MM.1S (cell line): ENCODE measurements at regions not wholly inside any gene's neighbourhood (a gene's known extent, or its start where the extent isn't known, plus 50 kb on each side); places are given as distances from the start of the nearest gene placed in this dataset.

ENCODE experiments used
- DNase-seq: peaks from one replicate; pipeline ENCODE4 v3.0.0-alpha.2; 2015
- H2AFZ ChIP-seq: fragments of 300-600 bp; sonication (generic); 2 replicates; pipeline ENCODE4 v1.6.0; 2016; ENCODE audit warnings: antibody characterized with exemption, low read length
- H3F3A ChIP-seq: fragments of 300-600 bp; sonication (generic); 2 replicates; pipeline ENCODE4 v1.6.1; 2016; ENCODE audit warnings: mild to moderate bottlenecking, antibody characterized with exemption, low read length, moderate library complexity, mixed read lengths; ENCODE audit not compliant: insufficient read depth
- H3K27ac ChIP-seq: fragments of 300-600 bp; sonication (generic); 2 replicates; pipeline ENCODE4 v1.5.1; 2016; ENCODE audit warnings: mild to moderate bottlenecking, low read length
- H3K27me3 ChIP-seq: fragments of 300-600 bp; sonication (generic); replicated peaks from 2 replicates; pipeline ENCODE4 v1.6.0; 2016; ENCODE audit warnings: low read length; ENCODE audit not compliant: insufficient read depth
- H3K36me3 ChIP-seq: fragments of 300-600 bp; sonication (generic); replicated peaks from 2 replicates; pipeline ENCODE4 v1.6.1; 2016; ENCODE audit warnings: mild to moderate bottlenecking, low read length, mixed read lengths; ENCODE audit not compliant: insufficient read depth
- H3K4me1 ChIP-seq: fragments of 300-600 bp; sonication (generic); 2 replicates; pipeline ENCODE4 v1.6.1; 2016; ENCODE audit warnings: low read length, mixed read lengths
- H3K4me2 ChIP-seq: fragments of 300-600 bp; sonication (generic); 2 replicates; pipeline ENCODE4 v1.6.0; 2016; ENCODE audit warnings: low read depth, low read length
- H3K4me3 ChIP-seq: fragments of 300-600 bp; sonication (generic); 2 replicates; pipeline ENCODE4 v1.5.1; 2016; ENCODE audit warnings: low read length, mixed read lengths
- H3K79me2 ChIP-seq: fragments of 300-600 bp; sonication (generic); 2 replicates; pipeline ENCODE4 v1.6.1; 2016; ENCODE audit warnings: mixed run types, low read length, mixed read lengths
- H3K9ac ChIP-seq: fragments of 300-600 bp; sonication (generic); 2 replicates; pipeline ENCODE4 v1.6.1; 2016; ENCODE audit warnings: low read length, mixed read lengths
- H3K9me2 ChIP-seq: fragments of 300-600 bp; sonication (generic); replicated peaks from 2 replicates; pipeline ENCODE4 v1.6.1; 2016; ENCODE audit warnings: mild to moderate bottlenecking, low read length, mixed read lengths; ENCODE audit not compliant: insufficient read depth
- H3K9me3 ChIP-seq: fragments of 300-600 bp; sonication (generic); replicated peaks from 2 replicates; pipeline ENCODE4 v1.6.1; 2016; ENCODE audit warnings: mild to moderate bottlenecking, low read length, mixed read lengths; ENCODE audit not compliant: insufficient read depth
- H4K20me1 ChIP-seq: fragments of 300-600 bp; sonication (generic); 2 replicates; pipeline ENCODE4 v1.6.1; 2016; ENCODE audit warnings: mild to moderate bottlenecking, low read length, moderate library complexity, mixed read lengths; ENCODE audit not compliant: insufficient read depth
- CTCF ChIP-seq: fragments of 300-600 bp; sonication (generic); IDR thresholded peaks from 2 replicates; pipeline ENCODE4 v1.5.1; 2016; ENCODE audit warnings: antibody characterized with exemption, low read length, mixed read lengths
- EZH2 ChIP-seq: fragments of 300-600 bp; sonication (generic); optimal IDR thresholded peaks from 2 replicates; pipeline ENCODE3; 2017; ENCODE audit warnings: low read depth, mild to moderate bottlenecking, antibody characterized with exemption, low read length, mixed read lengths
- EZH2phosphoT487 ChIP-seq: fragments of 300-600 bp; sonication (generic); IDR thresholded peaks from 2 replicates; pipeline ENCODE4 v1.6.1; 2018; ENCODE audit warnings: antibody characterized with exemption, low read length

GRCh38 chr3:42031808-42032480, 59.2 kb upstream of the TRAK1 start:
- Histone ChIP-seq H3K27ac (no peak overlapping the region), H4K20me1 (peaks cover 5% of the 10 kb centered on the region; the same call in 1 of the 2 replicates), H3K4me1 (0 out of 2 replicates have a peak, but pooled peaks cover 9% of the 10 kb centered on the region), H3K9me3 (no peaks in the 10 kb centered on the region), H3F3A (no peaks in the 10 kb centered on the region), H3K4me3 (no peak overlapping the region), H3K4me2 (no peak overlapping the region), H3K79me2 (peaks cover 94% of the 10 kb centered on the region), H3K27me3 (no peaks in the 10 kb centered on the region), H3K9ac (no peak overlapping the region), H3K36me3 (no peaks in the 10 kb centered on the region), H3K9me2 (no peaks in the 10 kb centered on the region), H2AFZ (no peak overlapping the region)
- no peak for DNase-seq
- TF ChIP-seq EZH2phosphoT487 (no peak), CTCF (no peak), EZH2 (no peak)

- TF ChIP-seq EZH2 (no peak), CTCF (no peak), EZH2phosphoT487 (no peak)
- Histone ChIP-seq H3K9me2 (no peaks in the 10 kb centered on the region), H3K9ac (no peak overlapping the region), H3K27ac (no peak overlapping the region), H3K36me3 (no peaks in the 10 kb centered on the region), H3K27me3 (no peaks in the 10 kb centered on the region), H3F3A (peaks cover 21% of the 10 kb centered on the region), H3K4me2 (no peak overlapping the region), H3K9me3 (no peaks in the 10 kb centered on the region), H4K20me1 (no peaks in the 10 kb centered on the region), H3K79me2 (peaks cover 91% of the 10 kb centered on the region), H3K4me3 (no peak overlapping the region), H3K4me1 (peaks cover 18% of the 10 kb centered on the region), H2AFZ (no peak overlapping the region)
- no peak for DNase-seq
These were observed 62.7 kb upstream of the TRAK1 start for GRCh38 chr3:42028474-42028873.

GRCh38 chr3:42027571-42027970, 63.6 kb upstream of the TRAK1 start:
- Histone ChIP-seq H3K9me2 (no peaks in the 10 kb centered on the region), H3K79me2 (peaks cover 91% of the 10 kb centered on the region), H3K36me3 (no peaks in the 10 kb centered on the region), H3K4me3 (no peak overlapping the region), H3K27ac (no peak overlapping the region), H3K4me1 (peaks cover 18% of the 10 kb centered on the region), H3F3A (peaks cover 21% of the 10 kb centered on the region), H3K27me3 (no peaks in the 10 kb centered on the region), H3K9ac (no peak overlapping the region), H3K4me2 (no peak overlapping the region), H2AFZ (no peak overlapping the region), H4K20me1 (no peaks in the 10 kb centered on the region), H3K9me3 (no peaks in the 10 kb centered on the region)
- TF ChIP-seq EZH2phosphoT487: no peak
- TF ChIP-seq EZH2: no peak
- TF ChIP-seq CTCF: no peak
- DNase-seq: no peak
